Esophagus squamous epithelium (tissue), 5 donors: ENCODE measurements at regions not wholly inside any gene's neighbourhood (a gene's known extent, or its start where the extent isn't known, plus 50 kb on each side); places are given as distances from the start of the nearest gene placed in this dataset.

Experiments
- DNase-seq: peaks from one replicate; lab custom pipeline; 2025; lab: John Stamatoyannopoulos, UW
- H3K27ac ChIP-seq, 4 donors: fragments of 200-600 bp; sonication (generic); one replicate each; pipeline ENCODE4 v1.5.1; 2016 to 2019; ENCODE audit warnings: mild to moderate bottlenecking in 1 of 4
- H3K27me3 ChIP-seq, 4 donors: fragments of 200-600 bp; sonication (generic); 1 replicate in 3 of 4; 2 replicates in 1 of 4; pipeline versions ENCODE4 v1.5.1 to v1.6.0; 2017 to 2021; ENCODE audit warnings: antibody characterized with exemption in 1 of 4
- H3K36me3 ChIP-seq, 3 donors: fragments of 200-600 bp; sonication (generic); one replicate each; pipeline ENCODE4 v1.5.1; 2016 to 2019
- H3K4me1 ChIP-seq, 3 donors: fragments of 200-600 bp; sonication (generic); one replicate each; pipeline ENCODE4 v1.5.1; 2017 to 2019
- H3K4me3 ChIP-seq, 4 donors: fragments of 200-600 bp; sonication (generic); 1 replicate in 3 of 4; 2 replicates in 1 of 4; pipeline ENCODE4 v1.5.1; 2016 to 2019; ENCODE audit warnings: mild to moderate bottlenecking in 2 of 4, moderate library complexity in 1 of 4
- H3K9me3 ChIP-seq, 3 donors: fragments of 200-600 bp; sonication (generic); one replicate each; pipeline ENCODE4 v1.5.1; 2016 to 2019
- CTCF ChIP-seq, 6 experiments: fragments of 450-650 bp in 4 of 6; fragments of 200-600 bp in 2 of 6; sonication (generic) in 2 of 6; IDR thresholded peaks; one replicate each; pipeline ENCODE4 v1.5.1; 2016 to 2019; ENCODE audit warnings: antibody characterized with exemption in 6 of 6, mild to moderate bottlenecking in 4 of 6, moderate library complexity in 4 of 6
- POLR2A ChIP-seq, 4 donors: fragments of 450-650 bp; IDR thresholded peaks; one replicate each; pipeline ENCODE4 v1.6.1; 2017; ENCODE audit warnings: antibody characterized with exemption in 4 of 4, mild to moderate bottlenecking in 4 of 4, moderate library complexity in 3 of 4
- WGBS, 2 donors: methylation state at CpG; one replicate each; pipeline ENCODE4 v1.1.5; 2018; 5-methylcytosine and 5-hydroxymethylcytosine counted together
- intact Hi-C: fragments of 100-400 bp; cut with DNase I; formaldehyde crosslinking; loops from one replicate; pipeline ENCODE4 v1.15.0; 2022
- donor health status: DM: yes; HTN: yes; CAD: no.

- WGBS, 2 donors: 97 to 98% methylated on average over 6 to 18 of the region's 25 CpGs
- no peak overlapping the region for H3K27ac ChIP-seq
- DNase-seq: no peak
- intact Hi-C loops: no loop called here
- no peaks in the 10 kb centered on the region for H3K4me1 ChIP-seq
- no peaks in the 10 kb centered on the region for H3K27me3 ChIP-seq
- no peak overlapping the region for H3K4me3 ChIP-seq
- H3K9me3 ChIP-seq: peaks cover 0 to 6% (median 0%) of the 10 kb centered on the region in 3 donors
- H3K36me3 ChIP-seq: no peaks in the 10 kb centered on the region
- no peak for TF ChIP-seq POLR2A (IDR thresholded peaks at IDR 0.05)
- no peak for TF ChIP-seq CTCF (IDR thresholded peaks at IDR 0.05)
These were observed 272.6 kb downstream of the TRIML1 start for GRCh38 chr4:188411805-188412204.

GRCh38 chr4:188412499-188412898, 273.3 kb downstream of the TRIML1 start:
- Histone ChIP-seq H3K27me3 (no peaks in the 10 kb centered on the region), H3K4me1 (no peaks in the 10 kb centered on the region), H3K27ac (no peak overlapping the region), H3K4me3 (no peak overlapping the region), H3K9me3 (peaks cover 0 to 6% (median 0%) of the 10 kb centered on the region in 3 donors), H3K36me3 (no peaks in the 10 kb centered on the region)
- 92 to 98% methylated on average over 12 to 13 of the region's 13 CpGs for WGBS, 2 donors
- intact Hi-C loops: no loop called here
- TF ChIP-seq POLR2A (IDR thresholded peaks at IDR 0.05) (no peak), CTCF (IDR thresholded peaks at IDR 0.05) (no peak)
- DNase-seq: no peak

- Histone ChIP-seq H3K4me1 (no peaks in the 10 kb centered on the region), H3K27me3 (no peaks in the 10 kb centered on the region), H3K4me3 (no peak overlapping the region), H3K27ac (no peak overlapping the region), H3K9me3 (peaks cover 0 to 6% (median 0%) of the 10 kb centered on the region in 3 donors), H3K36me3 (no peaks in the 10 kb centered on the region)
- intact Hi-C loops: no loop called here
- no peak for TF ChIP-seq CTCF (IDR thresholded peaks at IDR 0.05)
- no peak for DNase-seq
- WGBS, 2 donors: 78 to 91% methylated on average over 9 to 10 of the region's 10 CpGs
These were observed 275.2 kb downstream of the TRIML1 start for GRCh38 chr4:188414441-188414840.

- Histone ChIP-seq H3K4me1 (no peaks in the 10 kb centered on the region), H3K27ac (no peak overlapping the region), H3K27me3 (no peaks in the 10 kb centered on the region), H3K36me3 (no peaks in the 10 kb centered on the region), H3K4me3 (no peak overlapping the region), H3K9me3 (no peaks in the 10 kb centered on the region)
- WGBS, 2 donors: 31 to 43% methylated on average over 3 of the region's 3 CpGs
- intact Hi-C loops: no loop called here
- TF ChIP-seq POLR2A (IDR thresholded peaks at IDR 0.05) (no peak), CTCF (IDR thresholded peaks at IDR 0.05) (no peak)
- no peak for DNase-seq
These were observed 277.9 kb downstream of the TRIML1 start for GRCh38 chr4:188417181-188417580.

GRCh38 chr4:188423039-188423438, 283.8 kb downstream of the TRIML1 start:
- Histone ChIP-seq H3K36me3 (no peaks in the 10 kb centered on the region), H3K27me3 (no peaks in the 10 kb centered on the region), H3K9me3 (no peaks in the 10 kb centered on the region), H3K27ac (no peak overlapping the region), H3K4me3 (no peak overlapping the region), H3K4me1 (no peaks in the 10 kb centered on the region)
- WGBS, 2 donors: 71 to 79% methylated on average over 4 of the region's 4 CpGs
- TF ChIP-seq POLR2A (IDR thresholded peaks at IDR 0.05) (no peak), CTCF (IDR thresholded peaks at IDR 0.05) (no peak)
- intact Hi-C loops: no loop called here
- DNase-seq: no peak
